ENCODE measurements at regions not wholly inside any gene's neighbourhood (a gene's known extent, or its start where the extent isn't known, plus 50 kb on each side); places are given as distances from the start of the nearest gene placed in this dataset.

DNA sequence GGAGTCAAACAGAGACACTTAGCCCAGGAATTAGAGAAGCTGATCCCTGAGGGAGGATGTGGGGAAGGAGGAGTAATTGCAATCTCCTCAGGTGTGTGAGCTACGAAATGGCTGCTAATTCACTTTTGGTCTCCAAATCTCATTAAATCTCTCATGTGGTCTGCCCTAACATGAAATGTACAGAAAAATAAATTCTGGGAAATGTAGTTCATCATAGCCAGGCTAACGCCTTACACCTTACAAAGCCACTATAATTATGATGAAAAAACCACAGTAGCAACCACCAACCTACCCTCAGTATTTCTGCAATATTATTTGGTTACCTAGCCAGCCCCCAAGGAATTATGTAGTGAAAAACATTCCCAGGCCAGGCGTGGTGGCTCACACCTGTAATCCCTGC, 354.0 kb downstream of the TMEM167A start:
- no peak for DNase-seq (ENCODE audit: low spot score)
- H3K27me3 ChIP-seq = no peaks in the 10 kb centered on the region
- peaks cover 15% of the 10 kb centered on the region for H3K4me1 ChIP-seq
- H3K9me3 ChIP-seq (ENCODE audit: low read depth) = no peaks in the 10 kb centered on the region
- no peak overlapping the region for H2AFZ ChIP-seq (replicated peaks)
- Mint-ChIP-seq H3K36me3 (peaks cover 1% of the 10 kb centered on the region), H3K27ac (no peak overlapping the region), H3K27me3 (ENCODE audit: insufficient read depth, low read depth) (no peaks in the 10 kb centered on the region), H3K4me3 (no peak overlapping the region), H3K4me1 (peaks cover 14% of the 10 kb centered on the region), H3K9me3 (peaks cover 10% of the 10 kb centered on the region)
- H3K9ac ChIP-seq = no peak overlapping the region
- no peaks in the 10 kb centered on the region for H3K36me3 ChIP-seq
- no peak for TF ChIP-seq EZH2phosphoT487 (IDR thresholded peaks at IDR 0.05)
- TF ChIP-seq, protein P1, sequence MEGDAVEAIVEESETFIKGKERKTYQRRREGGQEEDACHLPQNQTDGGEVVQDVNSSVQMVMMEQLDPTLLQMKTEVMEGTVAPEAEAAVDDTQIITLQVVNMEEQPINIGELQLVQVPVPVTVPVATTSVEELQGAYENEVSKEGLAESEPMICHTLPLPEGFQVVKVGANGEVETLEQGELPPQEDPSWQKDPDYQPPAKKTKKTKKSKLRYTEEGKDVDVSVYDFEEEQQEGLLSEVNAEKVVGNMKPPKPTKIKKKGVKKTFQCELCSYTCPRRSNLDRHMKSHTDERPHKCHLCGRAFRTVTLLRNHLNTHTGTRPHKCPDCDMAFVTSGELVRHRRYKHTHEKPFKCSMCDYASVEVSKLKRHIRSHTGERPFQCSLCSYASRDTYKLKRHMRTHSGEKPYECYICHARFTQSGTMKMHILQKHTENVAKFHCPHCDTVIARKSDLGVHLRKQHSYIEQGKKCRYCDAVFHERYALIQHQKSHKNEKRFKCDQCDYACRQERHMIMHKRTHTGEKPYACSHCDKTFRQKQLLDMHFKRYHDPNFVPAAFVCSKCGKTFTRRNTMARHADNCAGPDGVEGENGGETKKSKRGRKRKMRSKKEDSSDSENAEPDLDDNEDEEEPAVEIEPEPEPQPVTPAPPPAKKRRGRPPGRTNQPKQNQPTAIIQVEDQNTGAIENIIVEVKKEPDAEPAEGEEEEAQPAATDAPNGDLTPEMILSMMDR (IDR thresholded peaks at IDR 0.05) = no peak
- no peak for TF ChIP-seq EZH2 (IDR thresholded peaks at IDR 0.05)
- no peak overlapping the region for H3K4me3 ChIP-seq
- no peaks in the 10 kb centered on the region for H3K79me2 ChIP-seq (ENCODE audit: low read depth)
- H3F3A ChIP-seq (ENCODE audit: low read depth) = no peaks in the 10 kb centered on the region
- no peak overlapping the region for H3K4me2 ChIP-seq
- H4K20me1 ChIP-seq (ENCODE audit: low read depth) = no peaks in the 10 kb centered on the region
- H3K27ac ChIP-seq = no peak overlapping the region

DNA sequence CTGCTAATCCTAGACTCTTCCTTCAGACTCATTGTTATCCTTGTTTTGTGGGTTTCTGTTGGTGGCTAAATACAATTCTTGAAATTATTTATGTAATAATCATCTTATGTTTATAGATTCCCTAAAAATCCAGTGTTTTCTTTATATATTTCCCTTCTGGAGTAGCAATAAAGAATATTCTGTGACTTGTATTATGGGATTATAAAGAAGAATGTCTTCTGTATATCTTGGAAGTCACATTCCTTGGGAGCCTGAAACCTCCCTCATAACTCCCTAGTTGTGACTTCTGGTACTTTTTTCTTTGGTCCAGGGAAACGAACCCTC, 356.1 kb downstream of the TMEM167A start:
- H3K4me2 ChIP-seq = no peak overlapping the region
- no peak overlapping the region for H3K9ac ChIP-seq
- Mint-ChIP-seq H3K9me3 (peaks cover 5% of the 10 kb centered on the region), H3K4me1 (peaks cover 14% of the 10 kb centered on the region), H3K4me3 (no peak overlapping the region), H3K36me3 (no peaks in the 10 kb centered on the region), H3K27ac (no peak overlapping the region), H3K27me3 (ENCODE audit: insufficient read depth, low read depth) (no peaks in the 10 kb centered on the region)
- no peaks in the 10 kb centered on the region for H3K27me3 ChIP-seq
- no peak for DNase-seq (ENCODE audit: low spot score)
- no peaks in the 10 kb centered on the region for H3K9me3 ChIP-seq (ENCODE audit: low read depth)
- no peaks in the 10 kb centered on the region for H4K20me1 ChIP-seq (ENCODE audit: low read depth)
- H2AFZ ChIP-seq (replicated peaks) = peak overlapping the region; percentile 67
- H3K4me1 ChIP-seq = peaks cover 15% of the 10 kb centered on the region
- H3K79me2 ChIP-seq (ENCODE audit: low read depth) = no peaks in the 10 kb centered on the region
- H3K27ac ChIP-seq = no peak overlapping the region
- H3K36me3 ChIP-seq = no peaks in the 10 kb centered on the region
- no peaks in the 10 kb centered on the region for H3F3A ChIP-seq (ENCODE audit: low read depth)
- TF ChIP-seq, protein P1 (IDR thresholded peaks at IDR 0.05) = no peak
- TF ChIP-seq EZH2phosphoT487 (IDR thresholded peaks at IDR 0.05) (no peak), EZH2 (IDR thresholded peaks at IDR 0.05) (no peak)
- no peak overlapping the region for H3K4me3 ChIP-seq

DNA sequence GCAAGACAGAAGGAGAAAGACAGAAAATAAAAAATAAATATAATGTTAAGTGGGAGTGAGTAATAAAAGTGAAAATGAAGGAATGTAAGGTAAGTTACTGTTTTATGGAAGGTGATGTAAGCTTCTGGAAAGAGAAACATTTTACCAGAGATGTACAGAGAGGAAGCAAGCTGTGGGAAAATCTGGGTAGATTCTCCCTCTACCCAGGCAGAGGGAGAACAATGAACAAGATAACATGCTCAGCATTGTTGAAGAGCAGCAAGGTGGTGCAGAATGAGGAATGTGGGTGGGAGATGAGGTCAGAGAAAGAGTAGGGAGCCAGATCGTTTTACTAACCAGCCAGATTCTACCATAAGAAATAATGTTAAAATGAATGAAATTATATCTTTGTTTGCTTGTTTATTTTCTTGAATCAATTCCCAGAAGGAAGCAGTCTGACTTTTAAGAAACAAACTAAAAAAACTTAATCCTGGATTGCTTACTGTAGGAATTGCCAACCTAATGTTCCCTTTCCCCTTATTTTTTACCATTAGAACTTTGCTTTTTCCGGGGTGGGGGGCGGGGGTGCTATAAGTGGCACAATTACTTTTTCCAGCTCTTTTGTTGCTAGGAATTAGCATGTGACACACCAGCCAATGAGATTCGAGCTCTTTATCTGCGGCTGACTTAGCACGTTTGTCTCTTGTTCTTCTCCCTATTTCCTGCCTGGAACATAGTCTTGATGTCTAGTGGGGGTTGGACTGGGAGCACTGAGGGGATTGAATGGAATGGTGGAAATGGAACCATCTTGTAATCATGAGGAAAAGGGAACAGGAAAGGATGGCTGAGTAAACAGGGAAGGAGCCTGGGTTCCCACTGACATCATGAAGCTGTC, 356.7 kb downstream of the TMEM167A start:
- H3K27ac Mint-ChIP-seq = peak overlapping the region; percentile 6
- Histone ChIP-seq H3K9me3 (ENCODE audit: low read depth) (no peaks in the 10 kb centered on the region), H3K4me1 (peaks cover 15% of the 10 kb centered on the region), H3F3A (ENCODE audit: low read depth) (no peaks in the 10 kb centered on the region), H3K79me2 (ENCODE audit: low read depth) (no peaks in the 10 kb centered on the region), H3K9ac (no peak overlapping the region), H3K36me3 (no peaks in the 10 kb centered on the region), H3K27ac (no peak overlapping the region), H4K20me1 (ENCODE audit: low read depth) (no peaks in the 10 kb centered on the region), H3K4me2 (no peak overlapping the region), H3K4me3 (no peak overlapping the region), H3K27me3 (no peaks in the 10 kb centered on the region), H2AFZ (replicated peaks) (peak overlapping the region; percentile 67)
- H3K27me3 Mint-ChIP-seq (ENCODE audit: insufficient read depth, low read depth) = no peaks in the 10 kb centered on the region
- H3K4me3 Mint-ChIP-seq = no peak overlapping the region
- H3K4me1 Mint-ChIP-seq = peaks cover 14% of the 10 kb centered on the region
- TF ChIP-seq EZH2phosphoT487 (IDR thresholded peaks at IDR 0.05) (no peak), EZH2 (IDR thresholded peaks at IDR 0.05) (no peak)
- TF ChIP-seq, protein P1 (IDR thresholded peaks at IDR 0.05) = no peak
- peaks cover 8% of the 10 kb centered on the region for H3K9me3 Mint-ChIP-seq
- no peaks in the 10 kb centered on the region for H3K36me3 Mint-ChIP-seq
- DNase-seq (ENCODE audit: low spot score) = peak; percentile 4
